AG04450 (cell line): ENCODE measurements at regions not wholly inside any gene's neighbourhood (a gene's known extent, or its start where the extent isn't known, plus 50 kb on each side); places are given as distances from the start of the nearest gene placed in this dataset.

Experiments
- CTCF ChIA-PET: fragments of 300-600, 350-600 bp; formaldehyde crosslinking; extraction: SDS; loops from one replicate; lab custom pipeline; 2022; ENCODE audit warnings: antibody characterized with exemption, inconsistent platforms; lab: Charles Lee
- POLR2A ChIA-PET: fragments of 350-600 bp; formaldehyde crosslinking; extraction: SDS; loops from one replicate; lab custom pipeline; 2021; ENCODE audit warnings: antibody characterized with exemption, inconsistent platforms; lab: Yijun Ruan, JAX
- DNase-seq: peaks from one replicate; pipeline ENCODE4 v3.0.0-alpha.2; 2011; ENCODE audit warnings: low read depth, low spot score
- H3K27ac ChIP-seq: one replicate; pipeline ENCODE4 v1.5.1; 2012; ENCODE audit warnings: low read depth, low read length, control low read depth
- H3K27me3 ChIP-seq: one replicate; pipeline ENCODE4 v1.6.0; 2012; ENCODE audit warnings: low read length; ENCODE audit not compliant: control insufficient read depth, insufficient read depth
- H3K4me3 ChIP-seq: 2 replicates; pipeline ENCODE4 v1.5.1; 2011; ENCODE audit warnings: mild to moderate bottlenecking, low read depth, low read length, control low read depth
- H3K9me3 ChIP-seq: 2 replicates; pipeline ENCODE4 v1.5.1; 2012; ENCODE audit warnings: low read length; ENCODE audit not compliant: control insufficient read depth, insufficient read depth
- CTCF ChIP-seq: IDR thresholded peaks from 2 replicates; pipeline ENCODE4 v1.5.1; 2011; ENCODE audit warnings: low read depth, low read length, control low read depth, inconsistent platforms

- Histone ChIP-seq H3K27me3 (no peaks in the 10 kb centered on the region), H3K9me3 (peaks cover 9% of the 10 kb centered on the region; the same call in 1 of the 2 replicates), H3K4me3 (no peak overlapping the region), H3K27ac (no peak overlapping the region)
- no peak for TF ChIP-seq CTCF
- no peak for DNase-seq
- ChIA-PET POLR2A (no interaction called here), CTCF (no interaction called here)
Observed at GRCh38 chrX:131792789-131793462, 230.2 kb upstream of the STK26 start.

- peaks cover 9% of the 10 kb centered on the region; the same call in 1 of the 2 replicates for H3K9me3 ChIP-seq
- H3K27me3 ChIP-seq = no peaks in the 10 kb centered on the region
- TF ChIP-seq CTCF = no peak
- H3K27ac ChIP-seq = no peak overlapping the region
- H3K4me3 ChIP-seq = no peak overlapping the region
- DNase-seq = no peak
- ChIA-PET POLR2A (no interaction called here), CTCF (no interaction called here)
Observed at GRCh38 chrX:131795442-131796229, 227.5 kb upstream of the STK26 start.

GRCh38 chrX:131801066-131801465 is 222.0 kb upstream of the STK26 start:
- DNase-seq = no peak
- Histone ChIP-seq H3K9me3 (peaks cover 15% of the 10 kb centered on the region), H3K27me3 (no peaks in the 10 kb centered on the region), H3K4me3 (no peak overlapping the region), H3K27ac (no peak overlapping the region)
- POLR2A ChIA-PET = no interaction called here
- CTCF ChIA-PET = no interaction called here
- TF ChIP-seq CTCF = no peak

GRCh38 chrX:131801911-131802310 is 221.2 kb upstream of the STK26 start:
- TF ChIP-seq CTCF = no peak
- no peak for DNase-seq
- Histone ChIP-seq H3K27me3 (no peaks in the 10 kb centered on the region), H3K27ac (no peak overlapping the region), H3K4me3 (no peak overlapping the region), H3K9me3 (peaks cover 14% of the 10 kb centered on the region)
- ChIA-PET POLR2A (no interaction called here), CTCF (no interaction called here)
